Tibial artery (tissue), 4 donors: ENCODE measurements at regions not wholly inside any gene's neighbourhood (a gene's known extent, or its start where the extent isn't known, plus 50 kb on each side); places are given as distances from the start of the nearest gene placed in this dataset.

Experiments
- DNase-seq, 2 donors: peaks; one replicate each; pipeline ENCODE4 v3.0.0-alpha.2; 2019
- H3K27ac ChIP-seq, 2 donors: fragments of 200-600 bp; sonication (generic) in 1 of 2; 1 replicate in 1 of 2; 2 replicates in 1 of 2; pipeline ENCODE4 v1.5.1; 2018 to 2019; ENCODE audit warnings: mild to moderate bottlenecking in 1 of 2
- H3K27me3 ChIP-seq, 2 donors: fragments of 200-600 bp; sonication (generic) in 1 of 2; one replicate each; pipeline versions ENCODE4 v1.5.1 to v1.6.0; 2016 to 2019
- H3K36me3 ChIP-seq, 3 donors: fragments of 200-600 bp; sonication (generic) in 2 of 3; one replicate each; pipeline ENCODE4 v1.5.1; 2016 to 2019; ENCODE audit warnings: mild to moderate bottlenecking in 2 of 3
- H3K4me1 ChIP-seq, 4 donors: fragments of 200-600 bp; sonication (generic) in 2 of 4; 1 replicate in 3 of 4; 2 replicates in 1 of 4; pipeline ENCODE4 v1.5.1; 2016 to 2019
- H3K4me3 ChIP-seq, 2 donors: fragments of 200-600 bp; sonication (generic) in 1 of 2; 1 replicate in 1 of 2; 2 replicates in 1 of 2; pipeline ENCODE4 v1.5.1; 2018 to 2019; ENCODE audit warnings: mild to moderate bottlenecking in 2 of 2
- H3K9me3 ChIP-seq, 3 donors: fragments of 200-600 bp; sonication (generic) in 1 of 3; one replicate each; pipeline ENCODE4 v1.5.1; 2016 to 2019
- CTCF ChIP-seq, 2 experiments: fragments of 200-600 bp in 1 of 2; fragments of 450-650 bp in 1 of 2; IDR thresholded peaks; one replicate each; pipeline ENCODE4 v1.5.1; 2017 to 2019; ENCODE audit warnings: antibody characterized with exemption in 2 of 2, mild to moderate bottlenecking in 1 of 2, moderate library complexity in 1 of 2
- intact Hi-C: fragments of 100-400 bp; cut with DNase I; formaldehyde crosslinking; loops from one replicate; pipeline ENCODE4 v1.15.0; 2023; ENCODE audit warnings: low total_unique reads

DNA sequence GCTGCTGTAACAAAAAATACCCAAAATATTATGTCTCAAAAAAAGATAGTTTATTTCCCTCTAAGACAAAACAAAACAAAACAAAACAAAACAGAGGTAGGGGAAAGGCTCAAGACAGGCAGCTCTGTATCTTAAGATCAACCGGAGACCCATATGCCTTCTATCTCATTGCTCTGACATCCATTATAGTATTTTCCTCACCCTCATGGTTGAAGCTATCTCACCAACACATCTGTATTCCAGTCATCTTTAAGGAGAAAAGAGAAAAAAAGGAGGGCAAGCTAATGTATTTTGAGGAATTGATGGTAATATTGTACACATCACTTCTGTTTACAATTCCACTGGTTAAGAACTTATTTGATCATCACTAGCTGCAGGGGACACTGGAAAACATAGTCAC, 239.7 kb downstream of the ICOS start:
- TF ChIP-seq CTCF (IDR thresholded peaks at IDR 0.05) = no peak
- intact Hi-C loops = no loop called here
- no peaks in the 10 kb centered on the region for H3K27me3 ChIP-seq
- H3K9me3 ChIP-seq = no peaks in the 10 kb centered on the region
- H3K4me3 ChIP-seq = no peak overlapping the region
- H3K36me3 ChIP-seq = no peaks in the 10 kb centered on the region
- no peaks in the 10 kb centered on the region for H3K4me1 ChIP-seq
- no peak overlapping the region for H3K27ac ChIP-seq
- DNase-seq = no peak

DNA sequence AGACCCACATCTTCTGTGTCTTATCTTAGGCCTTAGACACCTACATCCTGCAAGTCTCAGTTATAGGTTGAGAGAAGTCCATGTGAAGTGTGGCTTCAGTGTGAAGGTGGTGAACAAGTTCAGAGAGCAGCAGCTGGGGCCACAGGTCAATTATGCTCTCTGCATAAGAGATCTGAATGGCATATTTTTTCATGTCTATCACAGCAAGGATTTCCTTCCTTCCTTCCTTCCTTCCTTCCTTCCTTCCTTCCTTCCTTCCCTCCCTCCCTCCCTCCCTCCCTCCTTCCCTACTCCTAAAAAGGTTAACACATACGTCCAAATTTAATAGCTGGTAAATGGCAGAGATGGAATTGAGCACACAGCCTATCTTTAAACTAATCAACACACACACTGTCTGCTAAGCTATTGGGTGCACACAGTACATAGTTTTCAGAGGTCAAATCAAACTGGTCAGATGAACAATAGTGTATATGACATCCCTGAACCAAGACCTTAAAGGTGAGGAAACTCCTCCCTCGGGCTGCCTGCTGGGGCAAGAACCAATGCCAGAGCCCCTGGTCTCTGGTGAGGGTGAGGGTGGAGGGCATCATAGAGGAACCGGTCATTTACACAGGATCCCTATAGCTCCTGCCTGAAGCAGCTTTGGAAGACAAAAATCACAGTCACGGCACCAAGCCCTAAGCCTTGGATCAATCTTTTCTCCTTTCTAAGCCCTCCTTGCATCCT, 240.9 kb downstream of the ICOS start:
- H3K36me3 ChIP-seq = no peaks in the 10 kb centered on the region
- H3K4me1 ChIP-seq = no peaks in the 10 kb centered on the region
- no peak for TF ChIP-seq CTCF (IDR thresholded peaks at IDR 0.05)
- no peaks in the 10 kb centered on the region for H3K9me3 ChIP-seq
- intact Hi-C loops = no loop called here
- no peak overlapping the region for H3K27ac ChIP-seq
- no peak for DNase-seq
- H3K27me3 ChIP-seq = no peaks in the 10 kb centered on the region
- no peak overlapping the region for H3K4me3 ChIP-seq

- no peaks in the 10 kb centered on the region for H3K9me3 ChIP-seq
- DNase-seq = peak in 1 of 2 donors; percentile 43
Measured at GRCh38 chr2:204177977-204178522, 241.5 kb downstream of the ICOS start.

GRCh38 chr2:204180649-204181048, 244.1 kb downstream of the ICOS start:
- H3K4me1 ChIP-seq = peaks cover 0 to 8% (median 5%) of the 10 kb centered on the region in 4 donors
- no peaks in the 10 kb centered on the region for H3K9me3 ChIP-seq
- DNase-seq = no peak
- no peaks in the 10 kb centered on the region for H3K27me3 ChIP-seq
- no peaks in the 10 kb centered on the region for H3K36me3 ChIP-seq
- H3K4me3 ChIP-seq = no peak overlapping the region
- intact Hi-C loops = no loop called here
- no peak for TF ChIP-seq CTCF (IDR thresholded peaks at IDR 0.05)
- no peak overlapping the region for H3K27ac ChIP-seq

More at GRCh38 chr2:204177977-204178522, 241.5 kb downstream of the ICOS start:
- H3K27ac ChIP-seq = no peak overlapping the region
- H3K4me3 ChIP-seq = no peak overlapping the region
- TF ChIP-seq CTCF (IDR thresholded peaks at IDR 0.05) = peak; percentile 40 to 46
- H3K27me3 ChIP-seq = no peaks in the 10 kb centered on the region
- intact Hi-C loops = no loop called here
- no peaks in the 10 kb centered on the region for H3K36me3 ChIP-seq
- H3K4me1 ChIP-seq = no peaks in the 10 kb centered on the region

DNA sequence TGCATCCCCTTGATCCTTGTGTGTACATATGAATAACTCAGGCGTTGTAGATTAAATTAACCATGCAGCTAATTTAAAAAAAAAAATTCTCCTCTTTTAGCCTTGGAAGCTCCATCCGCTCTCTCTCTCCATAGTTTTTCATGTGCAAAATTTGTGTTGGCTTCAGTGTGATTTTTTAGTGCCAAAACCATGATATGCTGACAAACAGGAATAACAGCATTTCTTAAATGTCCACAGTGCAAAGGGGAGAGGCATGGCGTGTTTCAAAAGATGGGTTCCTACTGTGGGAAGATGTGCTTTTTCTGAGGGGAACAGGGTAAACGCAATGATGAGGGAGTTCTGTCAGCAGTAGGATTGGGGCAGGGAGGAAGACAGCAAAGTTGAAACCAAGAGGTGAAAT, 247.0 kb downstream of the ICOS start:
- peaks cover 0 to 8% (median 5%) of the 10 kb centered on the region in 4 donors for H3K4me1 ChIP-seq
- intact Hi-C loops = no loop called here
- H3K36me3 ChIP-seq = no peaks in the 10 kb centered on the region
- TF ChIP-seq CTCF (IDR thresholded peaks at IDR 0.05) = no peak
- no peak for DNase-seq
- H3K27me3 ChIP-seq = no peaks in the 10 kb centered on the region
- H3K9me3 ChIP-seq = no peaks in the 10 kb centered on the region
- no peak overlapping the region for H3K27ac ChIP-seq
- H3K4me3 ChIP-seq = no peak overlapping the region
